HEK293 (cell line): ENCODE measurements at regions not wholly inside any gene's neighbourhood (a gene's known extent, or its start where the extent isn't known, plus 50 kb on each side); places are given as distances from the start of the nearest gene placed in this dataset.
"Not testable (repeated sequence)": the region's sequence is repeated elsewhere in the genome, so short reads cannot be mapped to it uniquely, and the experiment has no call there.

Experiments used
- CTCF ChIA-PET: fragments of 350-600 bp; formaldehyde crosslinking; extraction: SDS; loops from one replicate; lab custom pipeline; 2021; ENCODE audit warnings: antibody characterized with exemption; lab: Yijun Ruan, JAX
- POLR2A ChIA-PET: fragments of 300-600 bp; formaldehyde crosslinking; extraction: SDS; loops from one replicate; lab custom pipeline; 2020; ENCODE audit warnings: antibody characterized with exemption, inconsistent platforms; lab: Yijun Ruan, JAX
- H3K27ac ChIP-seq: fragments of 200-500 bp; sonication (Bioruptor generic); 2 replicates; pipeline ENCODE4 v1.5.1; 2014; ENCODE audit warnings: low read depth, low read length, control low read depth, inconsistent platforms; ENCODE audit errors: extremely low read depth
- H3K36me3 ChIP-seq, 2 experiments: fragments of 200-500 bp in 1 of 2; sonication (Bioruptor generic) in 1 of 2; 1 replicate in 1 of 2; 2 replicates in 1 of 2; pipeline ENCODE4 v1.5.1; 2014 to 2017; ENCODE audit warnings: inconsistent platforms in 2 of 2, low read length in 2 of 2; ENCODE audit not compliant: control insufficient read depth in 2 of 2, insufficient read depth in 1 of 2
- H3K4me1 ChIP-seq: fragments of 200-500 bp; sonication (Bioruptor generic); 2 replicates; pipeline ENCODE4 v1.5.1; 2014; ENCODE audit warnings: mild to moderate bottlenecking, low read length, inconsistent platforms; ENCODE audit not compliant: control insufficient read depth, insufficient read depth
- H3K4me3 ChIP-seq: 2 replicates; pipeline ENCODE4 v1.5.1; 2011; ENCODE audit warnings: low read depth, mild to moderate bottlenecking, control low read depth, low read length, moderate library complexity
- H3K9me3 ChIP-seq: fragments of 200-500 bp; sonication (Bioruptor generic); 2 replicates; pipeline ENCODE4 v1.5.1; 2014; ENCODE audit warnings: low read depth, low read length, inconsistent platforms; ENCODE audit not compliant: control insufficient read depth, insufficient read depth
- KLF16 ChIP-seq: fragments of 450-650 bp; formaldehyde crosslinking; IDR thresholded peaks from 2 replicates; pipeline ENCODE4 v1.5.1; 2017; ENCODE audit warnings: missing biosample characterization, missing genetic modification characterization
- KLF9 ChIP-seq: fragments of 450-650 bp; formaldehyde crosslinking; IDR thresholded peaks from 2 replicates; pipeline ENCODE4 v1.5.1; 2016; ENCODE audit warnings: missing biosample characterization, missing genetic modification characterization, low read depth
- SALL2 ChIP-seq: fragments of 450-650 bp; formaldehyde crosslinking; IDR thresholded peaks from 2 replicates; pipeline ENCODE4 v1.5.0; 2017; ENCODE audit warnings: missing biosample characterization, mild to moderate bottlenecking, missing genetic modification characterization, borderline replicate concordance
- YY2 ChIP-seq: fragments of 450-650 bp; formaldehyde crosslinking; IDR thresholded peaks from 2 replicates; pipeline ENCODE4 v1.5.1; 2016; ENCODE audit warnings: missing biosample characterization, missing genetic modification characterization
- ZFP41 ChIP-seq: fragments of 450-650 bp; formaldehyde crosslinking; IDR thresholded peaks from 2 replicates; pipeline ENCODE4 v1.5.1; 2016; ENCODE audit warnings: missing biosample characterization, missing genetic modification characterization, borderline replicate concordance
- ZFP69B ChIP-seq: fragments of 450-650 bp; formaldehyde crosslinking; IDR thresholded peaks from 2 replicates; pipeline ENCODE4 v1.5.1; 2016; ENCODE audit warnings: missing biosample characterization, missing genetic modification characterization
- ZIC2 ChIP-seq: fragments of 450-650 bp; formaldehyde crosslinking; IDR thresholded peaks from 2 replicates; pipeline ENCODE4 v1.5.1; 2016; ENCODE audit warnings: missing biosample characterization, missing genetic modification characterization
- ZNF140 ChIP-seq: fragments of 450-650 bp; formaldehyde crosslinking; IDR thresholded peaks from 2 replicates; pipeline ENCODE4 v1.5.1; 2016; ENCODE audit warnings: missing biosample characterization, missing genetic modification characterization
- ZNF211 ChIP-seq: fragments of 450-650 bp; formaldehyde crosslinking; IDR thresholded peaks from 2 replicates; pipeline ENCODE4 v1.5.1; 2016; ENCODE audit warnings: low read depth, missing biosample characterization, missing genetic modification characterization
- ZNF214 ChIP-seq: fragments of 450-650 bp; formaldehyde crosslinking; IDR thresholded peaks from 2 replicates; pipeline ENCODE4 v1.5.1; 2017; ENCODE audit warnings: missing biosample characterization, mild to moderate bottlenecking, missing genetic modification characterization, borderline replicate concordance
- ZNF292 ChIP-seq: fragments of 450-650 bp; formaldehyde crosslinking; IDR thresholded peaks from 2 replicates; pipeline ENCODE4 v1.5.1; 2016; ENCODE audit warnings: low read depth, missing biosample characterization, missing genetic modification characterization, borderline replicate concordance
- ZNF366 ChIP-seq: fragments of 450-650 bp; formaldehyde crosslinking; conservative IDR thresholded peaks from 2 replicates; pipeline ENCODE4 v1.5.1; 2016; ENCODE audit warnings: missing biosample characterization, missing genetic modification characterization
- ZNF449 ChIP-seq: fragments of 450-650 bp; formaldehyde crosslinking; IDR thresholded peaks from 2 replicates; pipeline ENCODE4 v1.5.1; 2017; ENCODE audit warnings: missing biosample characterization, mild to moderate bottlenecking, missing genetic modification characterization, moderate library complexity
- ZNF473 ChIP-seq: fragments of 450-650 bp; formaldehyde crosslinking; IDR thresholded peaks from 2 replicates; pipeline ENCODE4 v1.5.1; 2017; ENCODE audit warnings: missing biosample characterization, missing genetic modification characterization
- ZNF514 ChIP-seq: fragments of 450-650 bp; formaldehyde crosslinking; IDR thresholded peaks from 2 replicates; pipeline ENCODE4 v1.5.1; 2016; ENCODE audit warnings: missing biosample characterization, missing genetic modification characterization
- ZNF621 ChIP-seq: fragments of 450-650 bp; formaldehyde crosslinking; IDR thresholded peaks from 2 replicates; pipeline ENCODE4 v1.5.1; 2017; ENCODE audit warnings: missing biosample characterization, missing genetic modification characterization
- ZNF843 ChIP-seq: fragments of 450-650 bp; formaldehyde crosslinking; IDR thresholded peaks from 2 replicates; pipeline ENCODE4 v1.5.1; 2016; ENCODE audit warnings: missing biosample characterization, missing genetic modification characterization
- TF ChIP-seq, protein P1 (sequence below): fragments of 450-650 bp; formaldehyde crosslinking; IDR thresholded peaks from 2 replicates; pipeline ENCODE4 v1.5.1; 2016; ENCODE audit warnings: missing biosample characterization, missing genetic modification characterization
- TF ChIP-seq, protein P2 (sequence below): fragments of 450-650 bp; formaldehyde crosslinking; IDR thresholded peaks from 2 replicates; pipeline ENCODE4 v1.5.1; 2016; ENCODE audit warnings: missing biosample characterization, missing genetic modification characterization

DNA sequence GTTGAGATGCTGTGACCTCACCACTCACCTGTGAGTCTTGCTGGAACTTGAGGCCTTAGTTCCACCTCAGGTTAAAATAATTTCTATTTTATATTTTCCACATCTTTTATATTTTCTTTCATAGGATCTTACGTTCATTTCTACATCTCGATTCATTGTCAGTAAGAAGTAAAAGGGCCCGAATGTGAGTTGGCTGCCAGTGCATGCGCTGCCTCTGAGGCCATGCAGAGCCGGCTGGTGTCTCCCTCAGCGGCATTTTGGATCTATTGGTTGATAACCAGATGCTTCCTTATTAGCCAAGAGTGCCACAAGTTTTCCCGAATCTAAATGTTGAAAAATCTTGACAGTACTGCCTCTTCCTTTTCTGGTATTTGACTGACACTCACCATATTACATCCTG is 347.3 kb downstream of the TEX29 start (continued):
- TF ChIP-seq ZNF140 (tag by site-specific recombination) (no peak), ZNF843 (no peak), KLF9 (tag by site-specific recombination) (no peak), ZNF366 (no peak), ZNF211 (no peak), ZNF621 (no peak), YY2 (tag by site-specific recombination) (no peak), ZIC2 (tag by site-specific recombination) (no peak), SALL2 (no peak)
- TF ChIP-seq, protein P1, sequence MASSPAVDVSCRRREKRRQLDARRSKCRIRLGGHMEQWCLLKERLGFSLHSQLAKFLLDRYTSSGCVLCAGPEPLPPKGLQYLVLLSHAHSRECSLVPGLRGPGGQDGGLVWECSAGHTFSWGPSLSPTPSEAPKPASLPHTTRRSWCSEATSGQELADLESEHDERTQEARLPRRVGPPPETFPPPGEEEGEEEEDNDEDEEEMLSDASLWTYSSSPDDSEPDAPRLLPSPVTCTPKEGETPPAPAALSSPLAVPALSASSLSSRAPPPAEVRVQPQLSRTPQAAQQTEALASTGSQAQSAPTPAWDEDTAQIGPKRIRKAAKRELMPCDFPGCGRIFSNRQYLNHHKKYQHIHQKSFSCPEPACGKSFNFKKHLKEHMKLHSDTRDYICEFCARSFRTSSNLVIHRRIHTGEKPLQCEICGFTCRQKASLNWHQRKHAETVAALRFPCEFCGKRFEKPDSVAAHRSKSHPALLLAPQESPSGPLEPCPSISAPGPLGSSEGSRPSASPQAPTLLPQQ (tag by site-specific recombination) = no peak

- TF ChIP-seq ZFP41 (tag by site-specific recombination) = no peak
- TF ChIP-seq ZNF214 (tag by site-specific recombination) = no peak
- TF ChIP-seq ZNF473 (tag by site-specific recombination) = no peak
- no peak for TF ChIP-seq KLF16 (tag by site-specific recombination)
- no peak for TF ChIP-seq ZFP69B (tag by site-specific recombination)
- TF ChIP-seq, protein P2, sequence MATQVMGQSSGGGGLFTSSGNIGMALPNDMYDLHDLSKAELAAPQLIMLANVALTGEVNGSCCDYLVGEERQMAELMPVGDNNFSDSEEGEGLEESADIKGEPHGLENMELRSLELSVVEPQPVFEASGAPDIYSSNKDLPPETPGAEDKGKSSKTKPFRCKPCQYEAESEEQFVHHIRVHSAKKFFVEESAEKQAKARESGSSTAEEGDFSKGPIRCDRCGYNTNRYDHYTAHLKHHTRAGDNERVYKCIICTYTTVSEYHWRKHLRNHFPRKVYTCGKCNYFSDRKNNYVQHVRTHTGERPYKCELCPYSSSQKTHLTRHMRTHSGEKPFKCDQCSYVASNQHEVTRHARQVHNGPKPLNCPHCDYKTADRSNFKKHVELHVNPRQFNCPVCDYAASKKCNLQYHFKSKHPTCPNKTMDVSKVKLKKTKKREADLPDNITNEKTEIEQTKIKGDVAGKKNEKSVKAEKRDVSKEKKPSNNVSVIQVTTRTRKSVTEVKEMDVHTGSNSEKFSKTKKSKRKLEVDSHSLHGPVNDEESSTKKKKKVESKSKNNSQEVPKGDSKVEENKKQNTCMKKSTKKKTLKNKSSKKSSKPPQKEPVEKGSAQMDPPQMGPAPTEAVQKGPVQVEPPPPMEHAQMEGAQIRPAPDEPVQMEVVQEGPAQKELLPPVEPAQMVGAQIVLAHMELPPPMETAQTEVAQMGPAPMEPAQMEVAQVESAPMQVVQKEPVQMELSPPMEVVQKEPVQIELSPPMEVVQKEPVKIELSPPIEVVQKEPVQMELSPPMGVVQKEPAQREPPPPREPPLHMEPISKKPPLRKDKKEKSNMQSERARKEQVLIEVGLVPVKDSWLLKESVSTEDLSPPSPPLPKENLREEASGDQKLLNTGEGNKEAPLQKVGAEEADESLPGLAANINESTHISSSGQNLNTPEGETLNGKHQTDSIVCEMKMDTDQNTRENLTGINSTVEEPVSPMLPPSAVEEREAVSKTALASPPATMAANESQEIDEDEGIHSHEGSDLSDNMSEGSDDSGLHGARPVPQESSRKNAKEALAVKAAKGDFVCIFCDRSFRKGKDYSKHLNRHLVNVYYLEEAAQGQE (tag by site-specific recombination) = no peak
- TF ChIP-seq ZNF514 (tag by site-specific recombination) = no peak
- no peak for TF ChIP-seq ZNF449 (tag by site-specific recombination)
- TF ChIP-seq ZNF292 (tag by site-specific recombination) = no peak
- TF ChIP-seq, all 188 proteins: peak for 0
- Histone ChIP-seq H3K27ac (no peak overlapping the region), H3K9me3 (no peaks in the 10 kb centered on the region), H3K36me3 (no peaks in the 10 kb centered on the region), H3K4me1 (no peaks in the 10 kb centered on the region), H3K4me3 (no peak overlapping the region)
- ChIA-PET POLR2A (no interaction called here), CTCF (no interaction called here)
These were observed 348.0 kb downstream of the TEX29 start for GRCh38 chr13:111668451-111668850.

- CTCF ChIA-PET, H3K4me1 ChIP-seq, H3K4me3 ChIP-seq, H3K36me3 ChIP-seq, POLR2A ChIA-PET, H3K9me3 ChIP-seq, H3K27ac ChIP-seq: not testable (repeated sequence)
These were observed 351.8 kb downstream of the TEX29 start for GRCh38 chr13:111672198-111672597.

GRCh38 chr13:111678120-111678882 is 357.9 kb downstream of the TEX29 start:
- H3K4me1 ChIP-seq, CTCF ChIA-PET, POLR2A ChIA-PET, H3K36me3 ChIP-seq, H3K4me3 ChIP-seq, H3K27ac ChIP-seq, H3K9me3 ChIP-seq: not testable (repeated sequence)

DNA sequence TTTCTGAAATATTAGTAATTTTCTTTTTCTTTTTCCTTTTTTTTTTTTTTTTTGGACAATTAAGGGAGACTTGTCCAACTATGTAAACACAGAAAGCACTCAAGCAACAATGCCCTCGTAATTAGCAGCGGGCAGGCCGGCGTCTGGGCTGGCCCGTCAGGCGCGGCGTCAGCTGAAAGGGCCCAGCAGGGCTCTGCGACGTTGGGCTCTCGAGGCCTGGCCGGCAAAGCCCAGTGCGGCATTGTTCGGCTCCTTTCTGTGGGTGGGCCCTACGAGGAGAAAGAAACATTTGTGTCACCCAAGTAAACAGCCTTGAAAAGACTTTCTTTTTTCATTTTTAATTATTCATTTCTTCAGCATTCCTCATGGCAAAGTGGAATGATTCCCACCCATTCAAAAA is 359.2 kb downstream of the TEX29 start:
- H3K4me3 ChIP-seq, H3K36me3 ChIP-seq, POLR2A ChIA-PET, H3K9me3 ChIP-seq, H3K4me1 ChIP-seq, H3K27ac ChIP-seq, CTCF ChIA-PET: not testable (repeated sequence)
